ENCODE measurements at regions not wholly inside any gene's neighbourhood (a gene's known extent, or its start where the extent isn't known, plus 50 kb on each side); places are given as distances from the start of the nearest gene placed in this dataset.

GRCh38 chr5:61831736-61832135 lies 474.3 kb upstream of the KIF2A start:
- no peaks in the 10 kb centered on the region for H3K36me3 ChIP-seq (ENCODE audit: control insufficient read depth in 2 of 4, insufficient read depth in 4 of 4, low read length in 3 of 4)
- no peaks in the 10 kb centered on the region for H3K79me2 ChIP-seq (ENCODE audit: control insufficient read depth in 1 of 2, insufficient read depth in 2 of 2, low read length in 2 of 2)
- no peak overlapping the region for H3K18ac ChIP-seq (ENCODE audit: extremely low read depth, low read length)
- no peak overlapping the region; the same call in 1 of the 2 replicates for H4K8ac ChIP-seq (ENCODE audit: extremely low read depth, insufficient read depth, low read length)
- no peak overlapping the region for H2BK12ac ChIP-seq (ENCODE audit: low read depth, low read length)
- no peaks in the 10 kb centered on the region for H3K9me3 ChIP-seq (ENCODE audit: insufficient read depth in 2 of 2, low read depth in 1 of 2, low read length in 1 of 2)
- H2BK20ac ChIP-seq (ENCODE audit: low read length) = no peak overlapping the region
- no peak overlapping the region for H3K4me3 ChIP-seq (ENCODE audit: extremely low read depth in 1 of 4, insufficient read depth in 2 of 4, low read depth in 3 of 4, low read length in 4 of 4)
- no peak overlapping the region for H2BK120ac ChIP-seq (replicated peaks; ENCODE audit: low read depth, low read length)
- no peak overlapping the region for H3K9ac ChIP-seq (replicated peaks in 1 of 4; ENCODE audit: extremely low read depth in 1 of 4, low read depth in 3 of 4, low read length in 3 of 4)
- no peak overlapping the region for H2BK5ac ChIP-seq (ENCODE audit: low read depth, low read length)
- H3K27ac ChIP-seq (ENCODE audit: low read depth, low read length) = no peak overlapping the region
- H3K79me1 ChIP-seq (ENCODE audit: low read depth, low read length) = no peaks in the 10 kb centered on the region
- no peak overlapping the region for H3K14ac ChIP-seq (ENCODE audit: insufficient read length)
- no peaks in the 10 kb centered on the region for H4K20me1 ChIP-seq (replicated peaks in 1 of 2; ENCODE audit: control insufficient read depth in 1 of 2, insufficient read depth in 2 of 2, low read length in 2 of 2)
- 95% methylated on average over 4 of the region's 4 CpGs; no CpG with 5 or more reads in 1 of the 2 experiments for WGBS, 2 experiments (ENCODE audit: extremely low coverage in 1 of 2, insufficient coverage in 1 of 2, insufficient read length in 1 of 2, insufficient replicate concordance in 2 of 2, low coverage in 1 of 2, low lambda C conversion rate in 2 of 2, missing lambda C conversion rate in 1 of 2)
- H3K23ac ChIP-seq (ENCODE audit: insufficient read length) = no peak overlapping the region
- ChIA-PET POLR2A (ENCODE audit: partially characterized antibody) (no interaction called here), CTCF (ENCODE audit: partially characterized antibody) (interaction anchor here (1.2 kb wide), 1 partner anchor 14 kb away, joined by 5 read pairs; no protein-coding TSS in a partner anchor)
- DNase-seq (ENCODE audit: low read depth in 1 of 2, low spot score in 2 of 2) (no peak), FAIRE-seq (no peak)
- no peaks in the 10 kb centered on the region for H3K27me3 ChIP-seq (replicated peaks in 1 of 4; ENCODE audit: control insufficient read depth in 3 of 4, extremely low read depth in 1 of 4, insufficient read depth in 3 of 4, low read length in 3 of 4)
- H3K4me1 ChIP-seq (replicated peaks in 1 of 4; ENCODE audit: control insufficient read depth in 3 of 4, insufficient read depth in 4 of 4, low read length in 3 of 4) = no peaks in the 10 kb centered on the region
- no peak overlapping the region for H3K4me2 ChIP-seq (ENCODE audit: insufficient read depth in 1 of 2, low read depth in 2 of 2, low read length in 2 of 2)
- no peak overlapping the region for H2BK15ac ChIP-seq (ENCODE audit: low read length)
- H3K56ac ChIP-seq (replicated peaks; ENCODE audit: insufficient read length, low read depth, low read length) = no peak overlapping the region
- H4K91ac ChIP-seq (replicated peaks; ENCODE audit: insufficient read length, low read length) = no peak overlapping the region
- no peak overlapping the region for H3K4ac ChIP-seq (replicated peaks; ENCODE audit: insufficient read length, low read depth, low read length)
- H2AFZ ChIP-seq (ENCODE audit: low read length) = no peak overlapping the region
- no peaks in the 10 kb centered on the region for H3K23me2 ChIP-seq (ENCODE audit: low read depth, low read length)
- no peak overlapping the region for H2AK5ac ChIP-seq (ENCODE audit: low read depth, low read length)
- H4K5ac ChIP-seq (ENCODE audit: insufficient read length, low read depth, low read length) = no peak overlapping the region
- TF ChIP-seq RXRA (IDR thresholded peaks at IDR 0.05; ENCODE audit: insufficient read depth, low read depth, low read length) = no peak
- no peak for TF ChIP-seq CBX5 (IDR thresholded peaks at IDR 0.05; ENCODE audit: low read depth, low read length)
- no peak for TF ChIP-seq TAF7 (optimal IDR thresholded peaks at IDR 0.05; ENCODE audit: borderline replicate concordance, low read depth, low read length)
- TF ChIP-seq ASH2L (IDR thresholded peaks at IDR 0.05; ENCODE audit: low read length) = no peak
- no peak for TF ChIP-seq TAF1 (IDR thresholded peaks at IDR 0.05; ENCODE audit: low read depth, low read length)
- TF ChIP-seq TEAD4 (IDR thresholded peaks at IDR 0.05; ENCODE audit: low read depth, low read length) = no peak
- TF ChIP-seq SP1 (IDR thresholded peaks at IDR 0.05; ENCODE audit: low read depth, low read length) = no peak
- TF ChIP-seq E2F6 (IDR thresholded peaks at IDR 0.05) = no peak
- TF ChIP-seq SIX5 (IDR thresholded peaks at IDR 0.05; ENCODE audit: low read depth, low read length) = no peak
- TF ChIP-seq SIN3A (conservative IDR thresholded peaks at IDR 0.05 in 1 of 2, IDR thresholded peaks at IDR 0.05 in 1 of 2; ENCODE audit: low read depth in 1 of 2, low read length in 2 of 2) = no peak
- TF ChIP-seq CTBP2 (IDR thresholded peaks at IDR 0.05; ENCODE audit: borderline replicate concordance, insufficient read depth, insufficient read length, low read length) = no peak
- TF ChIP-seq KDM4A (IDR thresholded peaks at IDR 0.05; ENCODE audit: low read depth, low read length, severe bottlenecking) = no peak
- TF ChIP-seq EZH2 (IDR thresholded peaks at IDR 0.05; ENCODE audit: low read depth, low read length, severe bottlenecking) = no peak
- TF ChIP-seq SUZ12 (IDR thresholded peaks at IDR 0.05; ENCODE audit: low read length) = no peak
